IMR-90 (cell line): ENCODE measurements at regions not wholly inside any gene's neighbourhood (a gene's known extent, or its start where the extent isn't known, plus 50 kb on each side); places are given as distances from the start of the nearest gene placed in this dataset.

Source experiments
- ATAC-seq: fragments of 200-7000 bp; cut with Tn5 transposase; 2 replicates; pipeline ENCODE4 v1.9.1; 2020; ENCODE audit warnings: low read depth, mild to moderate bottlenecking, moderate library complexity
- BruUV-seq: library from RNA; stranded (reverse); fragments of 400-500 nt; replicated peaks from 2 replicates; lab custom pipeline; 2021; lab: Mats Ljungman, UMichigan
- CTCF ChIA-PET: fragments of 300-600 bp; formaldehyde crosslinking; extraction: SDS; loops from one replicate; lab custom pipeline; 2021; ENCODE audit warnings: antibody characterized with exemption; lab: Yijun Ruan, JAX
- POLR2A ChIA-PET: fragments of 300-600 bp; sonication (Branson Sonifier 250); formaldehyde crosslinking; loops from one replicate; lab custom pipeline; 2022; ENCODE audit warnings: antibody characterized with exemption; ENCODE audit not compliant: unreplicated experiment; lab: Charles Lee
- DNase-seq: peaks from one replicate; pipeline ENCODE4 v3.0.0; 2013
- H2AFZ ChIP-seq: replicated peaks from 2 replicates; pipeline ENCODE3; 2013; ENCODE audit warnings: low read length, mild to moderate bottlenecking; ENCODE audit not compliant: poor library complexity
- H2AK5ac ChIP-seq: 2 replicates; pipeline ENCODE4 v1.6.1; 2013; ENCODE audit warnings: low read depth, low read length, inconsistent platforms
- H2AK9ac ChIP-seq: replicated peaks from 2 replicates; pipeline ENCODE3; 2013; ENCODE audit warnings: mild to moderate bottlenecking, low read depth, low read length, moderate library complexity; ENCODE audit not compliant: poor library complexity
- H2BK120ac ChIP-seq: 2 replicates; pipeline ENCODE4 v1.6.1; 2013; ENCODE audit warnings: low read depth, low read length, inconsistent platforms
- H2BK15ac ChIP-seq: 3 replicates; pipeline ENCODE4 v1.6.1; 2013; ENCODE audit warnings: low read depth, low read length, inconsistent platforms
- H2BK20ac ChIP-seq: 2 replicates; pipeline ENCODE4 v1.6.1; 2013; ENCODE audit warnings: low read depth, mild to moderate bottlenecking, inconsistent platforms, low read length, moderate library complexity
- H2BK5ac ChIP-seq: 2 replicates; pipeline ENCODE4 v1.6.1; 2013; ENCODE audit warnings: mild to moderate bottlenecking, low read depth, low read length, inconsistent platforms; ENCODE audit not compliant: poor library complexity, severe bottlenecking
- H3K14ac ChIP-seq: replicated peaks from 2 replicates; pipeline ENCODE4 v1.6.1; 2013; ENCODE audit warnings: low read depth, low read length, inconsistent platforms
- H3K18ac ChIP-seq: 2 replicates; pipeline ENCODE4 v1.6.1; 2013; ENCODE audit warnings: low read depth, low read length, control low read depth
- H3K23ac ChIP-seq: 2 replicates; pipeline ENCODE4 v1.6.1; 2013; ENCODE audit warnings: low read depth, low read length, inconsistent platforms
- H3K27ac ChIP-seq: 2 replicates; pipeline ENCODE4 v1.5.1; 2013; ENCODE audit warnings: mild to moderate bottlenecking, control low read depth, low read length; ENCODE audit not compliant: insufficient read depth
- H3K27me3 ChIP-seq: 2 replicates; pipeline ENCODE4 v1.6.1; 2013; ENCODE audit warnings: low read length; ENCODE audit not compliant: control insufficient read depth, insufficient read depth
- H3K36me3 ChIP-seq: 2 replicates; pipeline ENCODE4 v1.6.1; 2013; ENCODE audit warnings: low read length, mixed read lengths; ENCODE audit not compliant: control insufficient read depth, insufficient read depth
- H3K4ac ChIP-seq: 2 replicates; pipeline ENCODE4 v1.6.1; 2013; ENCODE audit warnings: low read depth, low read length, inconsistent platforms
- H3K4me1 ChIP-seq: 2 replicates; pipeline ENCODE4 v1.6.1; 2013; ENCODE audit warnings: low read length, mixed read lengths; ENCODE audit not compliant: control insufficient read depth, insufficient read depth
- H3K4me2 ChIP-seq: 2 replicates; pipeline ENCODE4 v1.6.1; 2013; ENCODE audit warnings: low read depth, mild to moderate bottlenecking, control low read depth, low read length, moderate library complexity
- H3K4me3 ChIP-seq: 2 replicates; pipeline ENCODE4 v1.5.1; 2013; ENCODE audit warnings: low read depth, mild to moderate bottlenecking, control low read depth, low read length, moderate library complexity; ENCODE audit not compliant: insufficient read depth
- H3K56ac ChIP-seq: 2 replicates; pipeline ENCODE4 v1.6.1; 2013; ENCODE audit warnings: low read length, inconsistent platforms; ENCODE audit not compliant: insufficient read depth; ENCODE audit errors: extremely low read depth
- H3K79me1 ChIP-seq, 2 experiments: 2 replicates each; pipeline ENCODE4 v1.6.1; 2013; ENCODE audit warnings: low read length in 2 of 2, inconsistent platforms in 1 of 2, low read depth in 1 of 2
- H3K9ac ChIP-seq: 2 replicates; pipeline ENCODE4 v1.6.1; 2013; ENCODE audit warnings: low read depth, low read length, control low read depth
- H3K9me1 ChIP-seq: 2 replicates; pipeline ENCODE4 v1.6.1; 2013; ENCODE audit warnings: low read length, inconsistent platforms; ENCODE audit not compliant: insufficient read depth
- H3K9me3 ChIP-seq: 2 replicates; pipeline ENCODE4 v1.6.1; 2013; ENCODE audit warnings: low read length; ENCODE audit not compliant: control insufficient read depth, insufficient read depth
- H4K20me1 ChIP-seq: 2 replicates; pipeline ENCODE4 v1.6.1; 2013; ENCODE audit warnings: low read length, inconsistent platforms; ENCODE audit not compliant: insufficient read depth
- H4K5ac ChIP-seq: 2 replicates; pipeline ENCODE4 v1.6.1; 2013; ENCODE audit warnings: mild to moderate bottlenecking, low read depth, low read length, control low read depth
- H4K8ac ChIP-seq, 2 experiments: 2 replicates each; pipeline ENCODE4 v1.6.1; 2013; ENCODE audit warnings: low read depth in 2 of 2, low read length in 2 of 2, control low read depth in 1 of 2, inconsistent platforms in 1 of 2
- H4K91ac ChIP-seq: 2 replicates; pipeline ENCODE4 v1.6.1; 2013; ENCODE audit warnings: low read depth, low read length, inconsistent platforms; ENCODE audit not compliant: insufficient read depth
- BHLHE40 ChIP-seq: fragments of 150-350 bp; IDR thresholded peaks from 2 replicates; pipeline ENCODE4 v1.6.1; 2016; ENCODE audit warnings: mild to moderate bottlenecking, low read depth, low read length
- CEBPB ChIP-seq: IDR thresholded peaks from 2 replicates; pipeline ENCODE4 v1.6.1; 2012; ENCODE audit warnings: low read depth, low read length, improper control_type of control experiment
- CHD1 ChIP-seq: IDR thresholded peaks from 2 replicates; pipeline ENCODE4 v1.6.1; 2012; ENCODE audit warnings: low read depth, low read length, improper control_type of control experiment
- CTCF ChIP-seq: conservative IDR thresholded peaks from 2 replicates; pipeline ENCODE4 v1.5.1; 2012; ENCODE audit warnings: mild to moderate bottlenecking, low read depth, low read length, improper control_type of control experiment
- ELK1 ChIP-seq: fragments of 150-350 bp; IDR thresholded peaks from 2 replicates; pipeline ENCODE4 v1.6.1; 2016; ENCODE audit warnings: low read depth, mild to moderate bottlenecking, low read length, moderate library complexity, borderline replicate concordance
- FOS ChIP-seq: fragments of 150-350 bp; IDR thresholded peaks from 2 replicates; pipeline ENCODE4 v1.6.1; 2016; ENCODE audit warnings: low read depth, low read length
- MAFK ChIP-seq: IDR thresholded peaks from 2 replicates; pipeline ENCODE4 v1.6.1; 2012; ENCODE audit warnings: low read depth, low read length, improper control_type of control experiment
- MAZ ChIP-seq: IDR thresholded peaks from 2 replicates; pipeline ENCODE4 v1.6.1; 2012; ENCODE audit warnings: low read depth, mild to moderate bottlenecking, low read length, improper control_type of control experiment, moderate library complexity, borderline replicate concordance
- MXI1 ChIP-seq: IDR thresholded peaks from 2 replicates; pipeline ENCODE4 v1.6.1; 2012; ENCODE audit warnings: low read depth, mild to moderate bottlenecking, low read length, moderate library complexity, borderline replicate concordance
- NFE2L2 ChIP-seq: fragments of 150-350 bp; IDR thresholded peaks from 2 replicates; pipeline ENCODE4 v1.6.1; 2016; ENCODE audit warnings: low read depth, mild to moderate bottlenecking, low read length
- POLR2A ChIP-seq: IDR thresholded peaks from 2 replicates; pipeline ENCODE4 v1.6.1; 2012; ENCODE audit warnings: mild to moderate bottlenecking, low read depth, low read length
- RAD21 ChIP-seq: IDR thresholded peaks from 2 replicates; pipeline ENCODE4 v1.6.1; 2012; ENCODE audit warnings: low read length, improper control_type of control experiment
- RCOR1 ChIP-seq: IDR thresholded peaks from 2 replicates; pipeline ENCODE4 v1.6.1; 2012; ENCODE audit warnings: mild to moderate bottlenecking, low read length, improper control_type of control experiment; ENCODE audit not compliant: insufficient replicate concordance
- RFX5 ChIP-seq: IDR thresholded peaks from 2 replicates; pipeline ENCODE4 v1.8.0; 2012; ENCODE audit warnings: low read depth, mild to moderate bottlenecking, low read length, moderate library complexity
- SMC3 ChIP-seq: fragments of 150-350 bp; IDR thresholded peaks from 2 replicates; pipeline ENCODE4 v1.6.1; 2016; ENCODE audit warnings: low read depth, mild to moderate bottlenecking, antibody characterized with exemption, low read length, moderate library complexity
- USF2 ChIP-seq: fragments of 150-350 bp; IDR thresholded peaks from 2 replicates; pipeline ENCODE4 v1.6.1; 2017; ENCODE audit warnings: mild to moderate bottlenecking, antibody characterized with exemption, low read length, low read depth
- WGBS, 2 experiments: methylation state at CpG; one replicate each; pipeline versions ENCODE4 v1.1.5 to v1.1.7; 2013; ENCODE audit warnings: missing lambda C conversion rate in 2 of 2; ENCODE audit not compliant: insufficient read length in 1 of 2; ENCODE audit errors: extremely low coverage in 2 of 2; 5-methylcytosine and 5-hydroxymethylcytosine counted together
- dilution Hi-C: fragments of 300-500 bp; cut with HindIII; formaldehyde crosslinking; loops from one replicate; pipeline ENCODE4 v1.14.3; 2018; ENCODE audit warnings: low sequenced_read_pairs; ENCODE audit not compliant: unreplicated experiment
- in situ Hi-C: fragments of 300-500 bp; cut with MboI; formaldehyde crosslinking; loops from 3 replicates; pipeline ENCODE4 v1.14.3; 2019; ENCODE audit warnings: low sequenced_read_pairs, inconsistent platforms, mixed read lengths
- intact Hi-C: fragments of 100-400 bp; cut with micrococcal nuclease; formaldehyde crosslinking; loops from 2 replicates; pipeline ENCODE4 v1.10.0; 2022

GRCh38 chr7:81155654-81156373 is 237.0 kb upstream of the SEMA3C start:
- no CpG with 5 or more reads among the region's 4 CpGs for WGBS, 2 experiments
- H2BK15ac ChIP-seq: no peak overlapping the region; the same call in 2 of the 3 replicates
- no peak overlapping the region for H3K18ac ChIP-seq
- H3K23ac ChIP-seq: no peak overlapping the region
- H3K9me1 ChIP-seq: no peaks in the 10 kb centered on the region
- intact Hi-C loops: no loop called here
- H3K79me1 ChIP-seq: no peaks in the 10 kb centered on the region
- H2BK120ac ChIP-seq: no peak overlapping the region
- no peaks in the 10 kb centered on the region for H3K4me1 ChIP-seq
- no peaks in the 10 kb centered on the region for H3K27me3 ChIP-seq
- POLR2A ChIA-PET: no interaction called here
- dilution Hi-C loops: no loop called here
- H3K56ac ChIP-seq: no peak overlapping the region
- no peak overlapping the region for H3K4me2 ChIP-seq
- no peak overlapping the region for H3K27ac ChIP-seq
- in situ Hi-C loops: no loop called here
- no peak overlapping the region for H2BK20ac ChIP-seq
- no peak overlapping the region for H3K4ac ChIP-seq
- H3K4me3 ChIP-seq: no peak overlapping the region
- H3K9me3 ChIP-seq: no peaks in the 10 kb centered on the region
- H2BK5ac ChIP-seq: no peak overlapping the region
- H2AFZ ChIP-seq: no peak overlapping the region
- no peaks in the 10 kb centered on the region for H4K20me1 ChIP-seq
- no peak overlapping the region for H4K5ac ChIP-seq
- ATAC-seq (no peak), DNase-seq (no peak)
- H4K8ac ChIP-seq: no peak overlapping the region
- TF ChIP-seq MAZ: no peak
- no peak for TF ChIP-seq ELK1
- no peak for TF ChIP-seq RFX5
- TF ChIP-seq BHLHE40: no peak
- TF ChIP-seq CTCF: no peak
- TF ChIP-seq MXI1: no peak
- TF ChIP-seq SMC3: no peak
- TF ChIP-seq CHD1: no peak
- TF ChIP-seq POLR2A: no peak
- TF ChIP-seq MAFK: no peak
- TF ChIP-seq USF2: no peak
- no peak for TF ChIP-seq FOS
- TF ChIP-seq RAD21: no peak
- TF ChIP-seq RCOR1: no peak
- TF ChIP-seq CEBPB: no peak
- TF ChIP-seq NFE2L2: no peak
- no peak overlapping the region for H3K14ac ChIP-seq
- no peak overlapping the region for H3K9ac ChIP-seq
- no TSS peak for BruUV-seq
- H4K91ac ChIP-seq: no peak overlapping the region
- H3K36me3 ChIP-seq: no peaks in the 10 kb centered on the region
- CTCF ChIA-PET: interaction anchor here (0.5 to 0.6 kb wide), 2 partner anchors 237 to 884 kb away, joined by 3 to 10 read pairs; partner anchors contain the start of gene SEMA3C
- no peak overlapping the region for H2AK9ac ChIP-seq
- H2AK5ac ChIP-seq: no peak overlapping the region
